OCI-LY3 (cell line): ENCODE measurements at regions not wholly inside any gene's neighbourhood (a gene's known extent, or its start where the extent isn't known, plus 50 kb on each side); places are given as distances from the start of the nearest gene placed in this dataset.

Experiments used
- EZH2phosphoT487 ChIP-seq: fragments of 200-600 bp; shearing (Covaris generic); IDR thresholded peaks from 2 replicates; pipeline ENCODE4 v1.6.1; 2018; ENCODE audit warnings: antibody characterized with exemption, mixed run types, low read depth
- TF ChIP-seq, protein P1 (sequence below): fragments of 200-600, 300-600 bp; sonication (generic); IDR thresholded peaks from 2 replicates; pipeline ENCODE4 v1.5.1; 2014; ENCODE audit warnings: antibody characterized with exemption, low read length, low read depth

DNA sequence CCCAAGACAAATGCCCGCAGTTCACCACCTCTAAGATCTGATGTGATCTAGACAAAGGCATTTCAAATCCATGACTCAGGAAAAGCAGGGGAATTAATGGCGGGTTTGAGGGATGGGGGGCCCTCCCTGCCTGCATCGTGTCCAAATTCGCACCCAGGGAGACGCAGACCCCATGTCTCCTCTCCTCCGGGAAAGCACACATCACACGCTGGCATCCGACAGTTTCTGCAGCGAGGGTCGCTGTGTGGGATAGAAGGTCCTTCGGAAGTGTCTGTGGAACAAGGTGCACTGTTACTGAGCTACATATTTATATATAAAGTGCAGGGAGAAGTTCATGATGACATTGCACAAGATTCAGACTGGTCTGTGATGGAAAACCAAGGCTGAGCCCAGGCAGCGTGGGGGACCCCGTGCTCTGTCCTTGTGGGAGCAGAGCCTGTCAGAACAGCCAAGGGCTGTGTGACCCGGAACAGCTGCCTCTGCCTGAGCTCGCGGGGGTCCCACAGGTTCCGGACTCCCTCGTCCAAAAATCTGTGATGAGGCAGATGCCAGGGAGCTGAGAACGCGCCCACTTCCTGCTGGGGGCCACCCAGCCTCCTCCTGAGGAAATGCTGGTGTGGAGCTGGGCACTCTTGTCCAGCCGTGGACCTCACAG, 82.3 kb upstream of the CTDP1 start:
- TF ChIP-seq, protein P1, sequence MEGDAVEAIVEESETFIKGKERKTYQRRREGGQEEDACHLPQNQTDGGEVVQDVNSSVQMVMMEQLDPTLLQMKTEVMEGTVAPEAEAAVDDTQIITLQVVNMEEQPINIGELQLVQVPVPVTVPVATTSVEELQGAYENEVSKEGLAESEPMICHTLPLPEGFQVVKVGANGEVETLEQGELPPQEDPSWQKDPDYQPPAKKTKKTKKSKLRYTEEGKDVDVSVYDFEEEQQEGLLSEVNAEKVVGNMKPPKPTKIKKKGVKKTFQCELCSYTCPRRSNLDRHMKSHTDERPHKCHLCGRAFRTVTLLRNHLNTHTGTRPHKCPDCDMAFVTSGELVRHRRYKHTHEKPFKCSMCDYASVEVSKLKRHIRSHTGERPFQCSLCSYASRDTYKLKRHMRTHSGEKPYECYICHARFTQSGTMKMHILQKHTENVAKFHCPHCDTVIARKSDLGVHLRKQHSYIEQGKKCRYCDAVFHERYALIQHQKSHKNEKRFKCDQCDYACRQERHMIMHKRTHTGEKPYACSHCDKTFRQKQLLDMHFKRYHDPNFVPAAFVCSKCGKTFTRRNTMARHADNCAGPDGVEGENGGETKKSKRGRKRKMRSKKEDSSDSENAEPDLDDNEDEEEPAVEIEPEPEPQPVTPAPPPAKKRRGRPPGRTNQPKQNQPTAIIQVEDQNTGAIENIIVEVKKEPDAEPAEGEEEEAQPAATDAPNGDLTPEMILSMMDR = no peak
- TF ChIP-seq EZH2phosphoT487 = no peak
